NCI-H1694 treated with DMSO at 0.1 percent for 48 hours (cell line): ENCODE measurements at regions not wholly inside any gene's neighbourhood (a gene's known extent, or its start where the extent isn't known, plus 50 kb on each side); places are given as distances from the start of the nearest gene placed in this dataset.

ENCODE experiments used
- DNase-seq: peaks from one replicate; lab custom pipeline; 2025; lab: John Stamatoyannopoulos, UW

- no peak for DNase-seq
Measured at GRCh38 chr7:35581605-35582210, 113.2 kb downstream of the HERPUD2 start.

GRCh38 chr7:35576031-35576573 lies 118.8 kb downstream of the HERPUD2 start:
- DNase-seq: no peak

GRCh38 chr7:35571611-35572240 lies 123.2 kb downstream of the HERPUD2 start:
- no peak for DNase-seq

GRCh38 chr7:35570937-35571336 lies 124.0 kb downstream of the HERPUD2 start:
- DNase-seq: no peak

- no peak for DNase-seq
Measured at GRCh38 chr7:35565927-35566326, 129.0 kb downstream of the HERPUD2 start.

- no peak for DNase-seq
Measured at GRCh38 chr7:35558841-35559240, 136.1 kb downstream of the HERPUD2 start.

- DNase-seq: no peak
Measured at GRCh38 chr7:35556515-35557471, 138.1 kb downstream of the HERPUD2 start.

GRCh38 chr7:35555934-35556333 lies 139.0 kb downstream of the HERPUD2 start:
- DNase-seq: no peak

- DNase-seq: no peak
Measured at GRCh38 chr7:35555386-35555785, 139.5 kb downstream of the HERPUD2 start.

GRCh38 chr7:35553519-35553918 lies 141.4 kb downstream of the HERPUD2 start:
- no peak for DNase-seq

- no peak for DNase-seq
Measured at GRCh38 chr7:35552691-35553090, 142.2 kb downstream of the HERPUD2 start.

GRCh38 chr7:35551321-35552081 lies 143.4 kb downstream of the HERPUD2 start:
- DNase-seq: no peak

GRCh38 chr7:35550831-35551230 lies 144.1 kb downstream of the HERPUD2 start:
- no peak for DNase-seq

- no peak for DNase-seq
Measured at GRCh38 chr7:35549781-35550180, 145.2 kb downstream of the HERPUD2 start.

- no peak for DNase-seq
Measured at GRCh38 chr7:35548291-35548690, 146.6 kb downstream of the HERPUD2 start.

- no peak for DNase-seq
Measured at GRCh38 chr7:35546691-35547429, 148.1 kb downstream of the HERPUD2 start.

- DNase-seq: no peak
Measured at GRCh38 chr7:35545831-35546230, 149.1 kb downstream of the HERPUD2 start.

GRCh38 chr7:35544028-35544742 lies 150.8 kb downstream of the HERPUD2 start:
- DNase-seq: no peak

- peak; percentile 72 for DNase-seq
Measured at GRCh38 chr7:35537067-35538023, 157.6 kb downstream of the HERPUD2 start.
